IMR-90 (cell line): ENCODE measurements at regions not wholly inside any gene's neighbourhood (a gene's known extent, or its start where the extent isn't known, plus 50 kb on each side); places are given as distances from the start of the nearest gene placed in this dataset.

Experiments
- ATAC-seq: fragments of 200-7000 bp; cut with Tn5 transposase; 2 replicates; pipeline ENCODE4 v1.9.1; 2020; ENCODE audit warnings: low read depth, mild to moderate bottlenecking, moderate library complexity
- BruUV-seq: library from RNA; stranded (reverse); fragments of 400-500 nt; replicated peaks from 2 replicates; lab custom pipeline; 2021; lab: Mats Ljungman, UMichigan
- CTCF ChIA-PET: fragments of 300-600 bp; formaldehyde crosslinking; extraction: SDS; loops from one replicate; lab custom pipeline; 2021; ENCODE audit warnings: antibody characterized with exemption; lab: Yijun Ruan, JAX
- POLR2A ChIA-PET: fragments of 300-600 bp; sonication (Branson Sonifier 250); formaldehyde crosslinking; loops from one replicate; lab custom pipeline; 2022; ENCODE audit warnings: antibody characterized with exemption; ENCODE audit not compliant: unreplicated experiment; lab: Charles Lee
- DNase-seq: peaks from one replicate; pipeline ENCODE4 v3.0.0; 2013
- H2AFZ ChIP-seq: replicated peaks from 2 replicates; pipeline ENCODE3; 2013; ENCODE audit warnings: low read length, mild to moderate bottlenecking; ENCODE audit not compliant: poor library complexity
- H2AK5ac ChIP-seq: 2 replicates; pipeline ENCODE4 v1.6.1; 2013; ENCODE audit warnings: low read depth, low read length, inconsistent platforms
- H2AK9ac ChIP-seq: replicated peaks from 2 replicates; pipeline ENCODE3; 2013; ENCODE audit warnings: mild to moderate bottlenecking, low read depth, low read length, moderate library complexity; ENCODE audit not compliant: poor library complexity
- H2BK120ac ChIP-seq: 2 replicates; pipeline ENCODE4 v1.6.1; 2013; ENCODE audit warnings: low read depth, low read length, inconsistent platforms
- H2BK15ac ChIP-seq: 3 replicates; pipeline ENCODE4 v1.6.1; 2013; ENCODE audit warnings: low read depth, low read length, inconsistent platforms
- H2BK20ac ChIP-seq: 2 replicates; pipeline ENCODE4 v1.6.1; 2013; ENCODE audit warnings: low read depth, mild to moderate bottlenecking, inconsistent platforms, low read length, moderate library complexity
- H2BK5ac ChIP-seq: 2 replicates; pipeline ENCODE4 v1.6.1; 2013; ENCODE audit warnings: mild to moderate bottlenecking, low read depth, low read length, inconsistent platforms; ENCODE audit not compliant: poor library complexity, severe bottlenecking
- H3K14ac ChIP-seq: replicated peaks from 2 replicates; pipeline ENCODE4 v1.6.1; 2013; ENCODE audit warnings: low read depth, low read length, inconsistent platforms
- H3K18ac ChIP-seq: 2 replicates; pipeline ENCODE4 v1.6.1; 2013; ENCODE audit warnings: low read depth, low read length, control low read depth
- H3K23ac ChIP-seq: 2 replicates; pipeline ENCODE4 v1.6.1; 2013; ENCODE audit warnings: low read depth, low read length, inconsistent platforms
- H3K27ac ChIP-seq: 2 replicates; pipeline ENCODE4 v1.5.1; 2013; ENCODE audit warnings: mild to moderate bottlenecking, control low read depth, low read length; ENCODE audit not compliant: insufficient read depth
- H3K27me3 ChIP-seq: 2 replicates; pipeline ENCODE4 v1.6.1; 2013; ENCODE audit warnings: low read length; ENCODE audit not compliant: control insufficient read depth, insufficient read depth
- H3K36me3 ChIP-seq: 2 replicates; pipeline ENCODE4 v1.6.1; 2013; ENCODE audit warnings: low read length, mixed read lengths; ENCODE audit not compliant: control insufficient read depth, insufficient read depth
- H3K4ac ChIP-seq: 2 replicates; pipeline ENCODE4 v1.6.1; 2013; ENCODE audit warnings: low read depth, low read length, inconsistent platforms
- H3K4me1 ChIP-seq: 2 replicates; pipeline ENCODE4 v1.6.1; 2013; ENCODE audit warnings: low read length, mixed read lengths; ENCODE audit not compliant: control insufficient read depth, insufficient read depth
- H3K4me2 ChIP-seq: 2 replicates; pipeline ENCODE4 v1.6.1; 2013; ENCODE audit warnings: low read depth, mild to moderate bottlenecking, control low read depth, low read length, moderate library complexity
- H3K4me3 ChIP-seq: 2 replicates; pipeline ENCODE4 v1.5.1; 2013; ENCODE audit warnings: low read depth, mild to moderate bottlenecking, control low read depth, low read length, moderate library complexity; ENCODE audit not compliant: insufficient read depth
- H3K56ac ChIP-seq: 2 replicates; pipeline ENCODE4 v1.6.1; 2013; ENCODE audit warnings: low read length, inconsistent platforms; ENCODE audit not compliant: insufficient read depth; ENCODE audit errors: extremely low read depth
- H3K79me1 ChIP-seq, 2 experiments: 2 replicates each; pipeline ENCODE4 v1.6.1; 2013; ENCODE audit warnings: low read length in 2 of 2, inconsistent platforms in 1 of 2, low read depth in 1 of 2
- H3K9ac ChIP-seq: 2 replicates; pipeline ENCODE4 v1.6.1; 2013; ENCODE audit warnings: low read depth, low read length, control low read depth
- H3K9me1 ChIP-seq: 2 replicates; pipeline ENCODE4 v1.6.1; 2013; ENCODE audit warnings: low read length, inconsistent platforms; ENCODE audit not compliant: insufficient read depth
- H3K9me3 ChIP-seq: 2 replicates; pipeline ENCODE4 v1.6.1; 2013; ENCODE audit warnings: low read length; ENCODE audit not compliant: control insufficient read depth, insufficient read depth
- H4K20me1 ChIP-seq: 2 replicates; pipeline ENCODE4 v1.6.1; 2013; ENCODE audit warnings: low read length, inconsistent platforms; ENCODE audit not compliant: insufficient read depth
- H4K5ac ChIP-seq: 2 replicates; pipeline ENCODE4 v1.6.1; 2013; ENCODE audit warnings: mild to moderate bottlenecking, low read depth, low read length, control low read depth
- H4K8ac ChIP-seq, 2 experiments: 2 replicates each; pipeline ENCODE4 v1.6.1; 2013; ENCODE audit warnings: low read depth in 2 of 2, low read length in 2 of 2, control low read depth in 1 of 2, inconsistent platforms in 1 of 2
- H4K91ac ChIP-seq: 2 replicates; pipeline ENCODE4 v1.6.1; 2013; ENCODE audit warnings: low read depth, low read length, inconsistent platforms; ENCODE audit not compliant: insufficient read depth
- CHD1 ChIP-seq: IDR thresholded peaks from 2 replicates; pipeline ENCODE4 v1.6.1; 2012; ENCODE audit warnings: low read depth, low read length, improper control_type of control experiment
- MAFK ChIP-seq: IDR thresholded peaks from 2 replicates; pipeline ENCODE4 v1.6.1; 2012; ENCODE audit warnings: low read depth, low read length, improper control_type of control experiment
- WGBS, 2 experiments: methylation state at CpG; one replicate each; pipeline versions ENCODE4 v1.1.5 to v1.1.7; 2013; ENCODE audit warnings: missing lambda C conversion rate in 2 of 2; ENCODE audit not compliant: insufficient read length in 1 of 2; ENCODE audit errors: extremely low coverage in 2 of 2; 5-methylcytosine and 5-hydroxymethylcytosine counted together
- dilution Hi-C: fragments of 300-500 bp; cut with HindIII; formaldehyde crosslinking; loops from one replicate; pipeline ENCODE4 v1.14.3; 2018; ENCODE audit warnings: low sequenced_read_pairs; ENCODE audit not compliant: unreplicated experiment
- in situ Hi-C: fragments of 300-500 bp; cut with MboI; formaldehyde crosslinking; loops from 3 replicates; pipeline ENCODE4 v1.14.3; 2019; ENCODE audit warnings: low sequenced_read_pairs, inconsistent platforms, mixed read lengths
- intact Hi-C: fragments of 100-400 bp; cut with micrococcal nuclease; formaldehyde crosslinking; loops from 2 replicates; pipeline ENCODE4 v1.10.0; 2022
- TF ChIP-seq, protein P1 (sequence below): conservative IDR thresholded peaks from 2 replicates; pipeline ENCODE4 v1.5.1; 2012; ENCODE audit warnings: mild to moderate bottlenecking, low read depth, low read length, improper control_type of control experiment

DNA sequence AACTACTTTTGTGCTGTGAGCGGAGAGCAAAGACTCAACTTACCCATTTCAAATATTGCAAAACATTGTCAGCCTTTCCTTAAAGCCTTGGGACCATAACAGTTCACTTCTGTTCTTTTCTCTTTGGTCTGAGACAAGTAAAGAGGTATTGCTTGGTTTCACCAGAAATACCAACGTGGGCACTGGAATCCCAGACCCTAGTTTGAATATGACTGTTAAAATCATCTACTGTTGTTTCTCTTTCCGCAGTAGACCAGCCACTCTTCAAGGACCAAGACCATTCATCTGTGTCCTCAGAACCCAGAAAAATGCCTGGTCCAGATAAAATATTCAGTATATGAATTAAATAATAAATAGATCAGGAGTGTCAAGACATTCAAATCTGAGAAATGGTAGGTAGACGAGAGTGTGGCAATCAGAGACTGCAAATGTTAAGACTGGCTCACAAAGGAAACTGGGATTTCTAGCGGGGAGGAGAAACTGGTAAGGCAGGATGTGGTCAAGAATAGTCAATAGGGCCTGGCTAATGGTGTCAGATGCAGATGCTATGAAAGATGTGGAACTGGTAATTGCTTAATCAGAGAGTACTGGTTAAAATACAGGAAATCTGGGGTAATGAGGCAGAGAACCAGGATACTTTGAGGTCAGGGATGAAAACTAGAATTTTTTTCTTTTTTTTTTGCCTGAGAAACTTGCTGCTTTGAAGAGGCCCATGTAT lies 82.1 kb upstream of the IL33 start:
- no peak overlapping the region for H2BK20ac ChIP-seq
- no peaks in the 10 kb centered on the region for H3K36me3 ChIP-seq
- no peak overlapping the region for H2BK15ac ChIP-seq
- BruUV-seq, result no TSS peak
- H3K4me2 ChIP-seq, result no peak overlapping the region
- H3K79me1 ChIP-seq, result no peaks in the 10 kb centered on the region
- no peak overlapping the region for H3K14ac ChIP-seq
- POLR2A ChIA-PET, result interaction anchor here (0.6 kb wide), 1 partner anchor 13 kb away, joined by 3 read pairs; no protein-coding TSS in a partner anchor
- DNase-seq, result no peak
- ATAC-seq, result no peak
- H3K27me3 ChIP-seq, result no peaks in the 10 kb centered on the region
- H3K27ac ChIP-seq, result no peak overlapping the region
- TF ChIP-seq, protein P1, sequence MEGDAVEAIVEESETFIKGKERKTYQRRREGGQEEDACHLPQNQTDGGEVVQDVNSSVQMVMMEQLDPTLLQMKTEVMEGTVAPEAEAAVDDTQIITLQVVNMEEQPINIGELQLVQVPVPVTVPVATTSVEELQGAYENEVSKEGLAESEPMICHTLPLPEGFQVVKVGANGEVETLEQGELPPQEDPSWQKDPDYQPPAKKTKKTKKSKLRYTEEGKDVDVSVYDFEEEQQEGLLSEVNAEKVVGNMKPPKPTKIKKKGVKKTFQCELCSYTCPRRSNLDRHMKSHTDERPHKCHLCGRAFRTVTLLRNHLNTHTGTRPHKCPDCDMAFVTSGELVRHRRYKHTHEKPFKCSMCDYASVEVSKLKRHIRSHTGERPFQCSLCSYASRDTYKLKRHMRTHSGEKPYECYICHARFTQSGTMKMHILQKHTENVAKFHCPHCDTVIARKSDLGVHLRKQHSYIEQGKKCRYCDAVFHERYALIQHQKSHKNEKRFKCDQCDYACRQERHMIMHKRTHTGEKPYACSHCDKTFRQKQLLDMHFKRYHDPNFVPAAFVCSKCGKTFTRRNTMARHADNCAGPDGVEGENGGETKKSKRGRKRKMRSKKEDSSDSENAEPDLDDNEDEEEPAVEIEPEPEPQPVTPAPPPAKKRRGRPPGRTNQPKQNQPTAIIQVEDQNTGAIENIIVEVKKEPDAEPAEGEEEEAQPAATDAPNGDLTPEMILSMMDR, result no peak
- TF ChIP-seq MAFK (no peak), CHD1 (no peak)
- dilution Hi-C loops, result no loop called here
- no peak overlapping the region for H4K5ac ChIP-seq
- no peak overlapping the region for H4K8ac ChIP-seq
- intact Hi-C loops, result no loop called here
- CTCF ChIA-PET, result no interaction called here
- H3K9ac ChIP-seq, result no peak overlapping the region
- H2AK9ac ChIP-seq, result no peak overlapping the region
- no peaks in the 10 kb centered on the region for H4K20me1 ChIP-seq
- H3K4me1 ChIP-seq, result no peaks in the 10 kb centered on the region
- no peak overlapping the region for H4K91ac ChIP-seq
- H2BK120ac ChIP-seq, result no peak overlapping the region
- no peak overlapping the region for H3K4me3 ChIP-seq
- no peak overlapping the region for H2AK5ac ChIP-seq
- H3K4ac ChIP-seq, result no peak overlapping the region
- no peak overlapping the region for H3K18ac ChIP-seq
- in situ Hi-C loops, result no loop called here
- 80% methylated on average over 1 of the region's 5 CpGs; no CpG with 5 or more reads in 1 of the 2 experiments for WGBS, 2 experiments
- H3K9me1 ChIP-seq, result no peaks in the 10 kb centered on the region
- H3K23ac ChIP-seq, result no peak overlapping the region
- no peak overlapping the region for H3K56ac ChIP-seq
- H3K9me3 ChIP-seq, result no peaks in the 10 kb centered on the region
- no peak overlapping the region for H2AFZ ChIP-seq
- no peak overlapping the region for H2BK5ac ChIP-seq
